AML-193 (cell line): ENCODE measurements at regions not wholly inside any gene's neighbourhood (a gene's known extent, or its start where the extent isn't known, plus 50 kb on each side); places are given as distances from the start of the nearest gene placed in this dataset.
A peak's percentile ranks its signal among the peaks of the same experiment; 100 is the strongest.
"Not testable (repeated sequence)": the region's sequence is repeated elsewhere in the genome, so short reads cannot be mapped to it uniquely, and the experiment has no call there.

Source experiments
- DNase-seq, 2 experiments: peaks; one replicate each; lab custom pipeline; 2025; lab: John Stamatoyannopoulos, UW

DNA sequence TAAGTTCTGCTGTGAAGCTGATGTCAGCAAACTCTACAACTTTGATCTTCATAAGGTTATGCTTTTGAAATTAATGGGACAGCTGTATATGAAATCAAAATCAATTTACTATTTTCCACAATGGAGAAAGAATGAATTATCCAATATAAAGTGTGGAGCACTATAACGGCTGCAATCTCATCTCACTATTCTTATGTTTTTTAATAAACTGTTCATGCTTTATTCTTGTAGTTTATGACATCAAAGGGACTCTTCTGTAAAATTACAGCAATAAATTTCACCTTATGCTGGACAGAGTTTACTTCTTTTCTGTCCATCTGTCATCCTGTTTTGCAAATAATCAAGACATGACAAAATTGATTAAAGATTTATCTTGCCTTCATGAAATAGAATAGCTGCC lies 192.5 kb downstream of the TECRL start:
- no peak for DNase-seq

DNA sequence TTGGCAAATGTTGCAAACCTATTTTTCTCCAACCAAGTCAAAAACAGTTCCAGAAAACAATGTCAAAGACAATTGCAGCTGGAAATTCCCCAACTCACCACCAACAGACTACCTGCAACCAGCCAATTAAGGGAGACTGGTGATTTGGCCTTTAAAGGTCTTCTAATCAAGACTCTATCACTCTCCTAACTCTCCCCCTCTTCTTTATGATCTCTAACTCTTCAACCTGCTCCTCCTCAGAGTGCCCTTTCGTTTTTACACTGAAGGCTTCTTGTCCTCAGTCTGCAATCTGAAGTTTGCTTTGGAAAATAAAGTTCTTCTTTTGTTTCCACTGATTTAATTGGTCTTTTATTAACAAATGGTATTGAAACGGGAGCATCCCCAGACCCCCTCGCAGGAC lies 203.9 kb downstream of the TECRL start:
- no peak for DNase-seq

GRCh38 chr4:64200001-64200555 lies 209.2 kb downstream of the TECRL start:
- peak; percentile 8 to 22 for DNase-seq

GRCh38 chr4:64195582-64195981 lies 213.7 kb downstream of the TECRL start:
- DNase-seq = no peak

GRCh38 chr4:64192731-64193412 lies 216.4 kb downstream of the TECRL start:
- no peak for DNase-seq

DNA sequence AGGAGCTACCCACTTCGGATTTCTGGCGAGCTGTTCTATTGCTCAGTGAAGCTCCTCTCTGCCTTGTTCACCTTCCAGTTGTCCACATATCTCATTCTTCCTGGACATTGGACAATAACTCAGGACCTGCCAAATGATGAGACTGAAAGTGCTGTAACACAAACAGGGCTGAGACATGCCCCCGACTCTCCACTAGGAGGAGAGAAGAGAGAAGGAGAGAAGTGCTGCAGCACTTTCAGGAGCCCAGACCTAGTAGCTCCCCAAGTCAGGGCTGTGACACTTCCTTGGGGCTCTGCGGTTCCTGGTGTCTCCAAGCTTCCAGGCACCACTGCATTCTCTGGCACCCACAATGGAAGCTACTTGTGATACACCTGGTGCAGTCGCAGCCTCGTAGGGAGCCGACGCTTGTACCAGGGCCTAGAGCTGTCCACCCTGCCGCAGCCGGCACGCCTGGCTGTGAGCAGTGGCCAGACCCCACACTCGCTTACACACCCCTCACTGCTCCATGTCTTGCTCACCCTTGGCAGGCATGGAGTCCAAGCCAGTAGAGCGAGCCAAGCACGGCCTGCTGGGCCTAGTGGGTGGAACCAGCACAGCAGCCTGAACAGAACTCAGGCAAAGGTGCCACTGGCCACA lies 234.9 kb downstream of the TECRL start:
- no peak for DNase-seq

DNA sequence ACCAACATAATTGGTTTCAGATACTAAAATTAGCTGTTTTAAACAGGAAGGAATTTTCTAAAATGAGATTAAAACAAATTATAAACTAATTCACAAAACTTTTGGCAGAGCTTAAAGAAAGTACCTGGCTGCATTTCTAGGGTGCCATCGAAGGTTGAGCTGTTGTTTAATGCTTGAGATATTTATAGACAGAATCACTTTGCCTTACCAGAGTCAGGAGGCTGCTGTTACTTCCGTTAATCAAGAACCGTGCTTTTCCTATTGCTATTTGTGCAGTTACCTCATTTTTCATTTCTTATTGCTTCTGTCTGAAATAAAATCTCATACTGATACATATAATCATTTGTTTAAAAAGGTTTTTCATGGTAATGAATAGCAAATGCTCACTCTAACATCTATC lies 242.9 kb downstream of the TECRL start:
- no peak for DNase-seq

DNA sequence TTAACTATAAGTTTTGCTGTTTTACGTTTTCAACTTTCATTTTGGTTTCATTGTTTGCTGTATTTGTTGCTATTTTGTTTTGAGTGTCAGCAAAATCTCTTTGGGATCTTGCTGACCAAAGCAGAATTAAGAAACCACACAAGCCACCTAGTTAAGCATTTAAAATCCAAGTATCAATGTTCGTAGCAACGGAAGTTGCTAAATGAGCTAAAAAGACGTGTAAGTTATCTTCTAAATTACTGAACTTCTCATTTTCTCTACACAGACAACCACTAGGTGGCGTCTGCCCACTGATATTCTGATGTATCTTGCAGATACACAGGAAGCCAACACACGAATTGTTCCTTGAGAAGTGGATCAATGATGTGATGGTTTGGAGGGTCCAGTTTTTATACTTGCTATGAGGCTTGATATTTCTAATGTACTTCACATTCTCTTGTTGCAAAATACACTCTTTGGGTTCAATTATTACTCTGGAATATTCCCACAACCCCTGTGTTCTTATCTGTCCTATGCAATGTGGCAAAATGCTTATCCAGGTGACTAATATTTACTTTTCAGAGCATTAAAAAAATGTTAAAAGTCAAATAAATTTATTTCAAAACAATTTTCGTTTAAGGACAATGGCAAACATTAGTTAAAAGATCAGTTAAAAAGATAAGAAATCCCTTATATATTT lies 250.5 kb downstream of the TECRL start:
- DNase-seq = peak; percentile 42 to 77

DNA sequence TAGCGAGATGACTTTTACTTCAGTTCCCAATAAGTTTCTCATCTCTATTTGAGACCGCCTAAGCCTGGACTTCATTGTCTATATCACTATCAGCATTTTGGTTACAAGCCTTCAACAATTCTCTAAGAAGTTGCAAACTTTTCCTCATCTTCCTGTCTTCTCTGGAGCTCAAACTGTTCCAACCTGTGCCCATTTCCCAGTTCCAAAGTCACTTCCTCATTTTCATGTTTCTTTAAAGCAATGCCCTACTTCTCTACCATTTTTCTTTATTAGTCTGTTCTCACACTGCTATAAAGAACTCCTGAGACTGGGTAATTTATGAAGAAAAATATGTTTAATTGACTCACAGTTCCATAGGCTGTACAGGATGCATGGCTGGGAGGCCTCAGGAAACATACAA lies 251.9 kb downstream of the TECRL start:
- DNase-seq = no peak

GRCh38 chr4:64156253-64156652 lies 253.0 kb downstream of the TECRL start:
- DNase-seq = no peak

DNA sequence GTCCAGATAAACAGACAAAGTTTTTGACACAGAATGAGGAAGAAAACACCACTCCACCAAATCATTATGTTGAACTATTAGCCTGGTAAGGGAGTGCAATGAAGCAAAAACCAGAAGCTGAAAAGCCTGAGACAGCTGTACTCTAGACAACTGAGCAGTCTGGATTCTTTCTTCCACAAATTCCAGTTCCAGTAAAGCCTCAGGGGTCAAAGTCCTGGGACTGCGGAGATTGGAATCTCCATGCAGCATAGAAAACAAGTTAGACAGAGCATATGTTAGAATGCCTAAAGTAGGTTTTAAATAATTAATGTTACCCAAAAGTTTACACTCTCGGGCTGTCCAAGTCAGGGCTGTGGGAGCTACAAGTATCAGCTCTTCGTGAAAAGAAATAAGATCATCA lies 263.2 kb downstream of the TECRL start:
- no peak for DNase-seq

- no peak for DNase-seq
Measured at GRCh38 chr4:64144994-64145393, 264.3 kb downstream of the TECRL start.

- no peak for DNase-seq
Measured at GRCh38 chr4:64130907-64131306, 278.3 kb downstream of the TECRL start.

DNA sequence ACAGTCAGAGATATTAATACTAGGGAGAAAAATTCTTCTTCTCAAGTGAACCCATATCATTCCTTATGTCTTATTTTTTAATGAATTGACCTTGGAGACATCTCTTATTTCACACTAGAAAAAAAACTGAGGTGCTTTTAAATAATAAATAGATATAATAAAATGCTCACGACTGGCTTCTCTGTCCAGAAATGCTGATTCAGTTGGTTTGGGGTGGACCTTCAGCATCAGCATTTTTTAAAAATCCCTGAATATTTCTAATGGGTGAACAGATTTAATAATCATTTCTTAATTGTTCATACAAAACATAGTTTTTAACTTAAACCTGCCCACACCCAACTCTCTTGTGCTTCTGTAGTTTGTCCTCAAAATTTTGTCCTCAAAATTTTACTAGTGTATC lies 283.9 kb downstream of the TECRL start:
- DNase-seq = no peak

GRCh38 chr4:64121803-64122202 lies 287.4 kb downstream of the TECRL start:
- no peak for DNase-seq

DNA sequence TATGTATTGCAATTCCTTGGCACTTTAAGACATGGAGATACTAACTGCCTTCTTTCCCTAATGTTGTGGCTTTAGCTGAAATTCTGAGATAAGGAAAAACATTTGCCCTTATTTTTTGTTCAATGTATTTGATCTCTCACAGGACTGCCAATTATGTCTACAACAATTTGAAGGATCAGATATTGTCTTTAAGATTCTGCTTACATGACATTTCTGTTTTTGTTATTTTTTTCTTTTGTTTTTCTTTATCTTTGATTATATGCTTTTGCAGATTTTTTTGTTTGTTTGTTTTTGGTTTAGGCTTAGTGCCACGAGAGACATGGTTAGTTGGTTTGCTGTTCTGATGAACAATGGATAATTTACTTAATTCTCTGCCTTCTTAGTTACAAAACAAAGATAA lies 303.3 kb downstream of the TECRL start:
- no peak for DNase-seq

GRCh38 chr4:64095398-64095797 lies 313.9 kb downstream of the TECRL start:
- no peak for DNase-seq

GRCh38 chr4:64079316-64079715 lies 329.9 kb downstream of the TECRL start:
- DNase-seq = no peak

- DNase-seq = no peak
Measured at GRCh38 chr4:64068096-64068495, 341.2 kb downstream of the TECRL start.

GRCh38 chr4:64062991-64063390 lies 346.3 kb downstream of the TECRL start:
- DNase-seq = no peak

GRCh38 chr4:64037033-64037432 lies 372.2 kb downstream of the TECRL start:
- DNase-seq = not testable (repeated sequence)

GRCh38 chr4:64022560-64022959 lies 386.7 kb downstream of the TECRL start:
- no peak for DNase-seq

DNA sequence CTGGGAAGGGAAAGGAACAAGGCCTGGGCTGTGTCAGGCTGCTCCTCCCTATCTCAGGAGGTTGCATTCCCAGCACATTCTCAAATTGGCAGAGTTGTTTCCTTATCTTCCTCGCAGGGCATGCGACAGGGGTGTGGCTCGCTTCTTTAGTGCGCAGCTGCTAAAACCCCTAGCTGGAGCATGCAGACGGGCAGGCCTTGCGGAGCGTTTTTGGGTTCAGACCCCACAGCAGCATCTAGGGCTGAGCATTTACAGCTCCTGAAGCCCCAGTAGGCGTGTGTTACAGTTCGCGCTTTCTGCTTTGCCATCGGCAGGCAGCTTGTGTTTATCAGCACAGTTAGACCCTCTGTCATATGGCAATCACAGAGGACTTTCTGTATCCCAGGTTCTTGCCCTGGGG lies 392.4 kb downstream of the TECRL start:
- no peak for DNase-seq
